ENCODE measurements at regions not wholly inside any gene's neighbourhood (a gene's known extent, or its start where the extent isn't known, plus 50 kb on each side); places are given as distances from the start of the nearest gene placed in this dataset.

DNA sequence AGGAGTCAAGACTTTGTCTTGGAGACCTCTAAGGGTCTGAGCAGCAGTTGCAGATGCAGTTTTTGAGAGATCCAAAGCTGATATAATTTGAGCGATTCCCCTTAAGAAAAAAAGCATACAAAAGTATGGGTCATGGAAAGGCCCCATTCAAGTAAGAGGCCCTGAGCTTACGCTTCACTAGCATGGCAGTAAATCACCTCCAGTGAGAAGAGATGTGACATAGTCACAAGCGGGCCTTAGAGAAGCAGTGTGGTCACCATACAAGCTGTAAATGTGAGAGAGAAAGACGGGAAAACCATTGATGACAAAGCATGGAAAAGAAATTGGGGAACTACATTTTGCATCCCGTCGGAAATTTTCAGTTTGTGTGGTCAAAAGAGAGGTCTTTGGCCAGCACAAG lies 70.6 kb upstream of the GSC start:
- Histone ChIP-seq H3K14ac (ENCODE audit: insufficient read length) (no peak overlapping the region), H3K4me3 (ENCODE audit: extremely low read depth in 1 of 4, insufficient read depth in 2 of 4, low read depth in 3 of 4, low read length in 4 of 4) (no peak overlapping the region), H2AFZ (ENCODE audit: low read length) (no peak overlapping the region), H4K91ac (replicated peaks; ENCODE audit: insufficient read length, low read length) (no peak overlapping the region), H3K18ac (ENCODE audit: extremely low read depth, low read length) (no peak overlapping the region), H2BK12ac (ENCODE audit: low read depth, low read length) (no peak overlapping the region), H4K8ac (ENCODE audit: extremely low read depth, insufficient read depth, low read length) (no peak overlapping the region), H3K4me1 (replicated peaks in 1 of 4; ENCODE audit: control insufficient read depth in 3 of 4, insufficient read depth in 4 of 4, low read length in 3 of 4) (no peaks in the 10 kb centered on the region), H2BK20ac (ENCODE audit: low read length) (no peak overlapping the region), H4K20me1 (replicated peaks in 1 of 2; ENCODE audit: control insufficient read depth in 1 of 2, insufficient read depth in 2 of 2, low read length in 2 of 2) (no peaks in the 10 kb centered on the region), H4K5ac (ENCODE audit: insufficient read length, low read depth, low read length) (no peak overlapping the region), H3K79me2 (ENCODE audit: control insufficient read depth in 1 of 2, insufficient read depth in 2 of 2, low read length in 2 of 2) (no peaks in the 10 kb centered on the region), H2AK5ac (ENCODE audit: low read depth, low read length) (no peak overlapping the region), H3K27me3 (replicated peaks in 1 of 4; ENCODE audit: control insufficient read depth in 3 of 4, extremely low read depth in 1 of 4, insufficient read depth in 3 of 4, low read length in 3 of 4) (no peaks in the 10 kb centered on the region), H2BK15ac (ENCODE audit: low read length) (no peak overlapping the region), H3K79me1 (ENCODE audit: low read depth, low read length) (no peaks in the 10 kb centered on the region), H3K9ac (replicated peaks in 1 of 4; ENCODE audit: extremely low read depth in 1 of 4, low read depth in 3 of 4, low read length in 3 of 4) (no peak overlapping the region), H2BK120ac (replicated peaks; ENCODE audit: low read depth, low read length) (no peak overlapping the region), H3K27ac (ENCODE audit: low read depth, low read length) (no peak overlapping the region), H3K4me2 (ENCODE audit: insufficient read depth in 1 of 2, low read depth in 2 of 2, low read length in 2 of 2) (no peak overlapping the region), H3K23ac (ENCODE audit: insufficient read length) (no peak overlapping the region), H3K9me3 (ENCODE audit: insufficient read depth in 2 of 2, low read depth in 1 of 2, low read length in 1 of 2) (no peaks in the 10 kb centered on the region), H3K56ac (replicated peaks; ENCODE audit: insufficient read length, low read depth, low read length) (no peak overlapping the region), H3K23me2 (ENCODE audit: low read depth, low read length) (no peaks in the 10 kb centered on the region), H2BK5ac (ENCODE audit: low read depth, low read length) (no peak overlapping the region), H3K4ac (replicated peaks; ENCODE audit: insufficient read length, low read depth, low read length) (no peak overlapping the region), H3K36me3 (ENCODE audit: control insufficient read depth in 2 of 4, insufficient read depth in 4 of 4, low read length in 3 of 4) (no peaks in the 10 kb centered on the region)
- DNase-seq (ENCODE audit: low read depth in 1 of 2, low spot score in 2 of 2) (no peak), FAIRE-seq (no peak)
- WGBS, 2 experiments (ENCODE audit: extremely low coverage in 1 of 2, insufficient coverage in 1 of 2, insufficient read length in 1 of 2, insufficient replicate concordance in 2 of 2, low coverage in 1 of 2, low lambda C conversion rate in 2 of 2, missing lambda C conversion rate in 1 of 2), result 90% methylated on average over 6 of the region's 6 CpGs; no CpG with 5 or more reads in 1 of the 2 experiments
- CTCF ChIA-PET (ENCODE audit: partially characterized antibody), result no interaction called here
- POLR2A ChIA-PET (ENCODE audit: partially characterized antibody), result no interaction called here
- no peak for TF ChIP-seq BCL11A (IDR thresholded peaks at IDR 0.05; ENCODE audit: low read depth in 2 of 2, low read length in 2 of 2)
- no peak for TF ChIP-seq KDM1A (IDR thresholded peaks at IDR 0.05; ENCODE audit: borderline replicate concordance, low read length)
- no peak for TF ChIP-seq RXRA (IDR thresholded peaks at IDR 0.05; ENCODE audit: insufficient read depth, low read depth, low read length)
- TF ChIP-seq SP4 (IDR thresholded peaks at IDR 0.05; ENCODE audit: low read length), result no peak
- TF ChIP-seq YY1 (IDR thresholded peaks at IDR 0.05; ENCODE audit: low read depth, low read length), result no peak
- no peak for TF ChIP-seq GTF2F1 (IDR thresholded peaks at IDR 0.05; ENCODE audit: borderline replicate concordance, low read depth, low read length)
- no peak for TF ChIP-seq POU5F1 (IDR thresholded peaks at IDR 0.05; ENCODE audit: low read depth, low read length)
- TF ChIP-seq TAF7 (optimal IDR thresholded peaks at IDR 0.05; ENCODE audit: borderline replicate concordance, low read depth, low read length), result no peak
- no peak for TF ChIP-seq SAP30 (IDR thresholded peaks at IDR 0.05; ENCODE audit: insufficient read depth, insufficient replicate concordance, low read length)
- TF ChIP-seq ZNF274 (IDR thresholded peaks at IDR 0.05; ENCODE audit: borderline replicate concordance, extremely low read depth, low read length), result no peak
- TF ChIP-seq SIN3A (conservative IDR thresholded peaks at IDR 0.05 in 1 of 2, IDR thresholded peaks at IDR 0.05 in 1 of 2; ENCODE audit: low read depth in 1 of 2, low read length in 2 of 2), result no peak
- no peak for TF ChIP-seq BACH1 (IDR thresholded peaks at IDR 0.05; ENCODE audit: low read length)
- TF ChIP-seq SIRT6 (IDR thresholded peaks at IDR 0.05; ENCODE audit: low read length), result no peak
- TF ChIP-seq TAF1 (IDR thresholded peaks at IDR 0.05; ENCODE audit: low read depth, low read length), result no peak
- TF ChIP-seq RFX5 (IDR thresholded peaks at IDR 0.05; ENCODE audit: borderline replicate concordance, low read depth, low read length), result no peak
- no peak for TF ChIP-seq JUND (IDR thresholded peaks at IDR 0.05; ENCODE audit: low read length)
- TF ChIP-seq SP2 (IDR thresholded peaks at IDR 0.05; ENCODE audit: low read length), result no peak

Data from H1 (cell line).